Small intestine (tissue), 7 donors: ENCODE measurements at regions not wholly inside any gene's neighbourhood (a gene's known extent, or its start where the extent isn't known, plus 50 kb on each side); places are given as distances from the start of the nearest gene placed in this dataset.

Experiments used
- DNase-seq, 2 donors: peaks; one replicate each; pipeline versions ENCODE4 v3.0.0 to v3.0.0-alpha.2; 2013
- FAIRE-seq: peaks from 2 replicates; lab custom pipeline; 2012; peaks lifted over from hg19 to GRCh38; lab: Jason Lieb, UNC
- H3K27ac ChIP-seq, 3 donors: one replicate each; pipeline ENCODE4 v1.5.1; 2013; ENCODE audit warnings: low read length in 2 of 3, mild to moderate bottlenecking in 2 of 3, control low read depth in 1 of 3, inconsistent platforms in 1 of 3, low read depth in 1 of 3, moderate library complexity in 1 of 3
- H3K27me3 ChIP-seq, 3 donors: one replicate each; pipeline ENCODE4 v1.6.1; 2013; ENCODE audit warnings: low read length in 3 of 3, inconsistent platforms in 1 of 3; ENCODE audit not compliant: control insufficient read depth in 3 of 3, insufficient read depth in 3 of 3
- H3K36me3 ChIP-seq, 3 donors: one replicate each; pipeline ENCODE4 v1.6.1; 2013; ENCODE audit warnings: low read length in 3 of 3, inconsistent platforms in 1 of 3, low read depth in 1 of 3, mild to moderate bottlenecking in 1 of 3, moderate library complexity in 1 of 3; ENCODE audit not compliant: control insufficient read depth in 3 of 3, insufficient read depth in 2 of 3
- H3K4me1 ChIP-seq, 3 donors: one replicate each; pipeline ENCODE4 v1.6.1; 2013; ENCODE audit warnings: low read length in 2 of 3, inconsistent platforms in 1 of 3, low read depth in 1 of 3, mild to moderate bottlenecking in 1 of 3, moderate library complexity in 1 of 3; ENCODE audit not compliant: control insufficient read depth in 3 of 3, insufficient read depth in 2 of 3
- H3K4me3 ChIP-seq, 3 donors: one replicate each; pipeline ENCODE4 v1.5.1; 2013; ENCODE audit warnings: low read length in 3 of 3, control low read depth in 1 of 3, inconsistent platforms in 1 of 3, low read depth in 1 of 3, mild to moderate bottlenecking in 1 of 3, moderate library complexity in 1 of 3
- H3K9me3 ChIP-seq, 2 donors: one replicate each; pipeline ENCODE4 v1.6.1; 2013; ENCODE audit warnings: low read depth in 1 of 2, low read length in 1 of 2; ENCODE audit not compliant: control insufficient read depth in 2 of 2, insufficient read depth in 1 of 2
- WGBS, 3 donors: extraction: QIAGEN DNeasy Blood & Tissue Kit; methylation state at CpG; one replicate each; pipeline ENCODE4 v1.1.7; 2013; 5-methylcytosine and 5-hydroxymethylcytosine counted together
- donor health status: healthy with polysubstance abuse.
- donor health status: control.
- donor health status: control.
- donor health status: Bipolar disorder and iron deficiency.
- donor health status: healthy.

DNA sequence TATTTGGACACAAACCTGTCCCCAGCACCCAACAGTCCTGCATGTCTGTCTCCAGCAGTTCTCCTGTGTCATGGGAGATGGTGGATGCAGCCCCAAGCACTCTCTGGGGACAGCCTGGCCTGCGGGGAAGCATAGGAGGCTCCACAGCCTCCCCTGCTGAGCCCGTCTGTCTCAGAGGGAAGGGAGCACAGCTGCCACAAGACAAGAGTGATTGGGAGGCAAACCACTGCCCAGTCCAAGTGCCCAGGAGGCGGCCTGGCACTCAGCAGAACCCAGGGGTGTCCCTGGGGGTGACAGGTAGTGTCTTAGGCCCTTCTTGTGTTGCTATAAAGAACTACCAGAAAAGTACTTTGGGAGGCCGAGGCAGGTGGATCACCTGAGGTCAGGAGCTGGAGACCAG, 211.2 kb upstream of the MYT1L start:
- Histone ChIP-seq H3K4me1 (no peaks in the 10 kb centered on the region), H3K4me3 (no peak overlapping the region), H3K27ac (no peak overlapping the region), H3K36me3 (no peaks in the 10 kb centered on the region), H3K9me3 (peaks cover 0 to 4% of the 10 kb centered on the region in 2 donors), H3K27me3 (no peaks in the 10 kb centered on the region)
- no peak for FAIRE-seq
- no peak for DNase-seq
- WGBS, 3 donors = 80 to 81% (median 80%) methylated on average over 4 of the region's 4 CpGs

DNA sequence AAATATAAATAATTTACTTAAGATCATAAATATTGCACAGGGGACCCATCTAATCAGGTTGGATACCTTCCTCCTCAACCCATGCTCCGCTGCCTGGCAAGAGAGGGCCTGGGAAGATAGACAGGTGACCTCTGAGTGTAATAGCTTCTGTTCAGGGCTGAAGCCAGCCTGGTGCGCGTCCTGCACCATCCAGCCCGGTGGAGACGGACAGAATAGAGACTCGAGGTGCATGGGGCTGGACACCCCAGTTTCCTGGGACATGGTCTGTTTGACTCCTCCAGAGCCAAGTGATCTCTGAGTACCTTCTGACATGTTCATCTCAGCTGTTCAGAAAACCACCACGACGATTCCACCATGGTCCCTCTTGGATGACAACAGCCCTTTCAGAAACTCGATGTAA, 209.3 kb upstream of the MYT1L start:
- H3K27me3 ChIP-seq = no peaks in the 10 kb centered on the region
- H3K9me3 ChIP-seq = peaks cover 0 to 4% of the 10 kb centered on the region in 2 donors
- FAIRE-seq (no peak), DNase-seq (no peak)
- H3K36me3 ChIP-seq = no peaks in the 10 kb centered on the region
- peaks cover 0 to 9% (median 0%) of the 10 kb centered on the region in 3 donors for H3K4me1 ChIP-seq
- no peak overlapping the region for H3K27ac ChIP-seq
- WGBS, 3 donors = 72 to 82% (median 75%) methylated on average over 9 of the region's 9 CpGs
- no peak overlapping the region for H3K4me3 ChIP-seq

DNA sequence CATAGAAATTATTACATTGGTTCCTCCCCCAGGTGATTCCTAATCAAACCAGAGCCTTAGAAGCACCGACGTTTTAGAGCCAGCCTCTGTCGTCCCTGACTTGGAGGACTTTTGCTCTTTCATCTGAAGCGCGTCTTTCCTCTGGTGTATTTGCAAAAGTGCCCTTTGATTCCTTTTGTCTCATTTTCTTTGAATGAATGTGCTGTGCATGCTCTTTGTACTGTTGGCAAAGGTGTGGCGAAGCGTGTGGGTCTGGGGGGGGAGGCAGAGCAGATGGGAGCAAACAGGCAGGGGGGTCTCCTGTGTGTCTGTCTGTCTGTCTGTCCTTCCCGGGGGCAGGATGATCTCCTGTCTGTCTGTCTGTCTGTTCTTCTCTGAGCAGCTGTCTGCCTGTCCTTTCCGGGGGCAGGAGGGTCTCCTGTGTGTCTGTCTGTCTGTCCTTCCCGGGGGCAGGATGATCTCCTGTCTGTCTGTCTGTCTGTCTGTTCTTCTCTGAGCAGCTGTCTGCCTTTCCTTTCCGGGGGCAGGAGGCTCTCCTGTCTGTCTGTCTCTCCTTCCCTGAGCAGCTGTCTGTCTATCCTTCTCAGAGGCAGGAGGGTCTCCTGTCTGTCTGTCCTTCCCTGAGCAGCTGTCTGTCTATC, 205.5 kb upstream of the MYT1L start:
- Histone ChIP-seq H3K9me3 (peaks cover 0 to 4% of the 10 kb centered on the region in 2 donors), H3K27ac (peak overlapping the region in 1 of 3 donors; percentile 42), H3K4me1 (peaks cover 0 to 9% (median 0%) of the 10 kb centered on the region in 3 donors), H3K27me3 (no peaks in the 10 kb centered on the region), H3K4me3 (no peak overlapping the region), H3K36me3 (no peaks in the 10 kb centered on the region)
- DNase-seq (peak; percentile 60 to 83), FAIRE-seq (no peak)
- 11 to 49% (median 27%) methylated on average over 11 of the region's 11 CpGs for WGBS, 3 donors

DNA sequence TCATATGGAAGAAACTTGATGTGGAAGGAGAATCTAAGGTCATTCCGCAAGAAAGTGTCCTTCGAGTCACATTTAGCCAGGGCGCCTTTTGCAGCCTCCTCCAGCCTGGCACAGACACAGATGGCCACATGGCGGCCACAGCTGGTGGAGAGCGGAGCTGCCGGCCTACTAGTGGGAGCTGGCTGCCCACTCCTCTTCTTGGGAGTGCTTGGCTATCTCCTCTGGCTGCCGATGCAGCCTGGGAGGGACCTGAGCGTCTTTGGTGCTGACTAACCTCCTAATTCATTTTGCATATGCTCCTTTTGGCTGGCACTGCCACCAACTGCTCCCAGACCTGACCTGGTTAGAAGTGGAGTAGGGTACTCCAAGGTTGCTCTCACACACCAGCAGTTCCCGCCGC, 199.3 kb upstream of the MYT1L start:
- H3K4me1 ChIP-seq = no peaks in the 10 kb centered on the region
- 79 to 85% (median 79%) methylated on average over 10 of the region's 10 CpGs for WGBS, 3 donors
- H3K4me3 ChIP-seq = no peak overlapping the region
- no peak for DNase-seq
- no peaks in the 10 kb centered on the region for H3K36me3 ChIP-seq
- no peak overlapping the region for H3K27ac ChIP-seq
- no peaks in the 10 kb centered on the region for H3K9me3 ChIP-seq
- FAIRE-seq = no peak
- H3K27me3 ChIP-seq = no peaks in the 10 kb centered on the region

DNA sequence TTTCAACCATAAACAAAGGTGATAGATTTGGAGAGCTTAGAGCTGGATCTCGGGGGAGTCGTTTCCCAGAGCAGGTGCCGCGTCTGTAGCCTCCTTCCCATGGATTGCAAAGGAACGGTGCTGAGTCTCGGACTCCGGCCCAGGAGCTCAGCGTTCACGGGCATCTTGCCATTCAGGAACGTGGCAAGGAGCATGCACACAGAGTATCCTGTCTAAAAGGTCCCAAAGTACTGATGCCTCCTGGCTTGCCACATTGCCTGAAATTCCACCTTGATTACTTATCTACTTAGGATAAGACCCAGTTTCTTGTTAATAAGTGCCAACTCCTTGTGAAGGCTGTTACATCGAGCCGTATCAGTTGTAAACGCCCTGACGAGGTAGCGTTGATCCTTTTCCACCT, 197.8 kb upstream of the MYT1L start:
- Histone ChIP-seq H3K9me3 (no peaks in the 10 kb centered on the region), H3K27me3 (no peaks in the 10 kb centered on the region), H3K4me3 (no peak overlapping the region), H3K4me1 (no peaks in the 10 kb centered on the region), H3K27ac (no peak overlapping the region), H3K36me3 (no peaks in the 10 kb centered on the region)
- FAIRE-seq (no peak), DNase-seq (peak; percentile 36 to 40)
- WGBS, 3 donors = 20 to 60% (median 41%) methylated on average over 15 of the region's 15 CpGs

DNA sequence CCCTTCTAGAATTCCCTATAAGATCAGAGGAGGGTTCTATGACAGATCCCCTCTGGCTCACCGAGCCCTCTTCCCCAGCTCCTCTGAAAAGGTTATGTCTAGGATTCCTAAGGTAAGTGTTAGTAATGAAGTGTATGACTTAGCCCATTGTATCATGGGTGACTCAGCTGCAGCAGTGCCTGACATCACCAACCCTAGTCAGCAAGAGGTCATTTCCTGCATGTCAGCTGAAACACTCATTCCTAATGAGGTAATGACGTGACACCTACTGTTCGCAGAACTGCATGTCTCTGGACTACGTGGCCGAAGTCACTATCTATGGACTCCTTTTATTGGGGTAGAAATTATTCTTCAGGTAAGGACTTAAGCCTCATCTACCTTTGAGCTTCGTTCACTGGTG, 196.1 kb upstream of the MYT1L start:
- DNase-seq (no peak), FAIRE-seq (no peak)
- 83 to 88% (median 85%) methylated on average over 6 of the region's 6 CpGs for WGBS, 3 donors
- H3K27me3 ChIP-seq = no peaks in the 10 kb centered on the region
- H3K4me1 ChIP-seq = no peaks in the 10 kb centered on the region
- H3K36me3 ChIP-seq = no peaks in the 10 kb centered on the region
- H3K4me3 ChIP-seq = no peak overlapping the region
- no peak overlapping the region for H3K27ac ChIP-seq
- no peaks in the 10 kb centered on the region for H3K9me3 ChIP-seq

DNA sequence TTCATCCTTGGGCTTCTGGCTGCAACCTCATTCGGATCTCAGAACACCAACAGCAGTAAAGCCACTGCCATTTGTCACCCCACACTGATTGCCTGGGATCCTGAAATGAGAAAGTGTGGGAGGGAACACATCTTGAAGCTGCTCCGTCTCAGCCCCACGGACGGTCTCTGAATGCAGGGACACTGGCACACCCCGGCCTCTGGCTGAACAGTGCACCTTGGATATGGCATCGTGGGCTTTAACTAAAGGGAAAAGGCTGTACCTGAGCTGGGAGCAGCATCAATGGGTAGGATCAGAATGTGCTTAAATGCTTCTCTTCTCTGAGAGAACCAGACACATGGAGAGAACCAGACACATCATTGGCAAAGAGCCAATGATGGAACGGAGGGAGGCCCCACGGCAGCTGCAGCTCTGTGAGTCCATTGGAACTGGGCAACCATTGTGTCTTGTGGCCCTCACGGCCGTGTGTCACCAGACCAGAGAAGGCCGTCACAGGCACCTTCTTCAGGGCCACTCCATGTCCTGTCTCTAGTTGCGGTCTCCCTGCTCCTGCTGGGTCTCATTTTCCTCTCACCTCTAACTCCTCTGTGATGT, 193.4 kb upstream of the MYT1L start:
- H3K27me3 ChIP-seq = no peaks in the 10 kb centered on the region
- WGBS, 3 donors = 76 to 83% (median 81%) methylated on average over 12 of the region's 12 CpGs
- no peak overlapping the region for H3K4me3 ChIP-seq
- no peaks in the 10 kb centered on the region for H3K4me1 ChIP-seq
- H3K36me3 ChIP-seq = no peaks in the 10 kb centered on the region
- FAIRE-seq (no peak), DNase-seq (no peak)
- no peak overlapping the region for H3K27ac ChIP-seq
- no peaks in the 10 kb centered on the region for H3K9me3 ChIP-seq

DNA sequence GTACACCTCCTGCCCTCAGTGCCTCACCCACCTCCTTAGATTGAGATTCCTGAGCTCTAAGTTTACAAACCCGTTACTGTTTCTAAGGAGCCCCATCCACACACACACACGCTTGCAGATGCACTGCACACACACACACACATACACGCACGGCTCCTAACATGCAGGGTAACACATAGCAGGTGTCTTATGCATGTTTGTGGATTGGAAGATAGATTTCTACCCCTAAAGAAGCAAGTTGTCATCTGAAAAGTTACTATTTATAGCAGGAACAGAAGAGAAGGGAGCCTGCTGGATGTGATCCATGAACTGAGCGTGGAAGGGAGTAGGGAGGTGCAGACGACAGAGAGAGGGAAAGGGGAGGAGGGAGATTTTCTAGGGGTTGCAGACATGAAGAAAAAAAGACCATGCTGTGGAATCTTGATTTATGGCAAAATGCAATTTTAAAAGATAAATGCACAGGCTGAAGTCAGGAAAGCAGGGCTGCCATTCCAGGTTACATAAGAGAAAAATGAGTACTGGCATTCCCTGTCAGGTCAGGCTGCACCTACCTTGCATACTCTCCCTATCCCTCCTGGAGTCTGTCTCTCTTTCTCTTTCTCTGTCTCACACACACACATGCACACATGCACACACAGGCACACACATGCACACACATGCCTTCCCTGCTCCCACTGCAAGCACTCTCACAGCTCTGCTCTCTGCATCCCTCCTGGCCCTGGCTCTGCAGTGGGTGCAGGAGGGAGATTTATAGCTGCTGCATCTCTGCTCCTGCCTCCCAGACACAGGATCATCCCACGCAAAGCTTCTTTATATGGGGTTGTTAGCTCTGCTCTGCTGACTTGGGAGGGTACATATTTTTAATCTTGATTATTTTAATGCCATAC, 192.6 kb upstream of the MYT1L start:
- H3K27ac ChIP-seq = no peak overlapping the region
- H3K4me1 ChIP-seq = no peaks in the 10 kb centered on the region
- H3K27me3 ChIP-seq = no peaks in the 10 kb centered on the region
- H3K4me3 ChIP-seq = no peak overlapping the region
- no peak for DNase-seq
- whole genome bisulfite sequencing, 3 donors = 59 to 75% (median 73%) methylated on average over 7 of the region's 7 CpGs
- H3K9me3 ChIP-seq = no peaks in the 10 kb centered on the region
- FAIRE-seq = no peak
- H3K36me3 ChIP-seq = no peaks in the 10 kb centered on the region
